A204.1 (cell line): ENCODE measurements at regions not wholly inside any gene's neighbourhood (a gene's known extent, or its start where the extent isn't known, plus 50 kb on each side); places are given as distances from the start of the nearest gene placed in this dataset.

ENCODE experiments used
- FAIRE-seq: peaks from 2 replicates; lab custom pipeline; 2012; peaks lifted over from hg19 to GRCh38; lab: Jason Lieb, UNC

DNA sequence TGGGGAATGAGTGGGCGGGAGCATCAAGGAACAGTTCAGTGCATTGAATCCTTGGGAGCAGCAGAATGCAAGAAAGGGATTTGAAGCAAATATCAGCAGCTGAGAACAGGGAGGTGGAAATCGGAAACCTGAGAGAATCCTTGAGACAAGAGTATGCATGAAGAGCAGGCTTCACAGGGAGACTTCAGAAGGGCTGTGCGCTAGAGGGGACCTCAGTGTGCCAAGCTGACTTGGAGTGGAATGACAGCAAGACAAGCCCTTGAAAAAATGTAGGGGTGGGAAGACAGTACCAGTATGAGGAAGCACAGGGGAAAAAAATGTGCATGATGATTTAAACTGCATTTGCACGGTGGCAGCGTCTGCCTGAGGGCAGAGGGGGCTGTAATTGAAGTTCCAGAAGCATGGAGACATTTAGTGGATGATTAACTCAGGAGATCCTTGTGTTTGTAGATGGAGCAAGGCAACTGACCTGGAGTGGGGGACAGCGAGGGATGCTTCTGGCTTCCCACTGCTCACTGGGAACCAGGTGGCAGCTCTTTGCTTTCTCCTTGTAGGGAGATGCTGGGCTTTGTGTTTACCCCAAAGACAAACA, 204.9 kb upstream of the PLET1 start:
- no peak for FAIRE-seq

GRCh38 chr11:112467721-112468120, 207.1 kb upstream of the PLET1 start:
- no peak for FAIRE-seq

DNA sequence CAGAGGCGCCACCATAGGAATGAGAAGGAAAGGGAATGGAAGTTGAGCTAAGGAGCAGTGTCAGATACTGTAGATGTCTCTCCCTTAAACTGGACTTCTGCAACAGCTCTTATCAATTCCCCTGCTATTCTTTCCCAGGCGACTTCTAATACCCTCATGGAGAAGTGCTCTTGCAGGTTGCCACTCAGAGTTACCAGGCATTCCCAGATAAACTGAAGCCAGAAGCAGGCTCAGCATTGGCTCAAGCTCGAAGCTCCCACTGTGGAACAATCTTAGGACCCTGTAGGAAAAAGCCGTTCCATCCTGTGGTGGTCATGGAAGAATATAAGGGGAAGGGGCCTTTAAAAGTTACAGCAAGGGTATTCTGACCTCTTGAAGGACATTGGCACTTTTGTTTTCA, 208.7 kb upstream of the PLET1 start:
- no peak for FAIRE-seq

- FAIRE-seq = no peak
Observed at GRCh38 chr11:112470355-112470754, 209.7 kb upstream of the PLET1 start.

DNA sequence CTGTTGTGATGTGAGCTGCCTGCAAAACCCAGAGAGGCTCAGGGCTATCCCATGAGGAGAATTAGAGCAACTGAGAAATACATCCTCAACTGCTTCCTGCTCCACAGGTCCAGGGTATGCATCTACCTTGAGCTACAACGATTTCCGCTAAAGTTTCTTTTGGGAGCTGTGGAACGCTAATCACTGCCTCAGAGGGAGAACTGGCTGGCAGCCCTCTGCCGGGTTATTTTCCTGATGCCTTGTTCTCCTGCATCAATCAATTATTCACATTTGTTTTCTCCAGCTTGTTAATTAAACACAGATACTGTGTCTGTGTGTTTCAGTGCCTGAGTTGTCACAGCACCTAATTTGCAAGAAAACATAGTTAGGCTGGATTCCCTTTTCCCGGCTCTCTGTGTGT, 211.1 kb upstream of the PLET1 start:
- no peak for FAIRE-seq

- no peak for FAIRE-seq
Observed at GRCh38 chr11:112477152-112477551, 216.5 kb upstream of the PLET1 start.

DNA sequence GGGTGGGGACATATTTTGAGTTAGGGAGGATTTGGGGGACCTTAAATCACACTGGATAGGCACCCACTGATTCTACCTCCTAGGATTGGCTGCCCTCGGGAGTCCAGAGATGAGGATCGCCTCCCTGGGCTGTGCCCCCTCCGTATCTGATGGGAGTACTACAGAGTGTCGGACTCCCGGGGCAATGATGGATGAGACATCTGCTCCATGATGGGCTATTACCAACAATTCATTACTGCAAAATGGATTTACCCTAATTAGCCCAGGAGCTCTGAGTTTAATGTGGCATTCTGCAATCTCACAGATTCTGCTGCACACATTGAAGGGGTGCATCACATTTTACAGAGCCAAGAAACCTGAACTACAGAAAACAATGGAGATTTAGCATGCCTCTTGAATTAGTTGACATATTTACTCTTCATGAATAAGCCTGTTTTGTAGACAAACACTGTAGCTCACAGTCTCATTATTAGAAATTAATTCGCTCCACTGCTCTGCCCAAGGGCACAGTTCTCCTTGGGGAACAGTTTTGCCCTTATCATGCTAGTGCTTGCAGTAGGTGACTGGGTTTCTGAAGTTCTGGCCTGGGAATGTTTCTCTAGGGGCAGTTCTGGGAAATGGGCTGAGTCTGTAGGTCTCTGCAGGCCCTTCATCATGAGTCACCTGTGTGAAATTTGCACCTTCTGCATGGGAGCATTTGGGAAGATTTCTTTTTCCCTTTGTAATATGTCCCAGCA, 217.1 kb upstream of the PLET1 start:
- no peak for FAIRE-seq

DNA sequence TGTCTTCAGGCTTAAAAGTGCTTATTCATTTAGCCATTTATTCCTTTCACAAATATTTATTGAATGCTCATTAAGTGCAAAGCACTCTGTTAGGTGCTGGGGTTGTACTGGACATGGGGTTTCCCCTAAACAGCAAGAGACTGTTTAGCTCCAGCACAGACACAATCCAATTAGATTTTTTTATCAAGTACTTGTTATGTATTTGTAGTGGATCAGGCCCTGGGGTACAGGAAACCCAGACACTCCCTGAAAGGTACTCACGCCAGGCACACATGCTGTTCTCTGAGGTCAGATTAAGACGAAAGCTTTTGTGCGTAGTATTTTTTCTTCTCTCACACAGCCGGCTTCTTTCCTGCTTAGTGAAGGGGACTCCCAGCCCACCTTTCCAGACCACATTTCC, 218.1 kb upstream of the PLET1 start:
- FAIRE-seq = no peak

GRCh38 chr11:112481431-112481830, 220.8 kb upstream of the PLET1 start:
- no peak for FAIRE-seq

GRCh38 chr11:112481893-112482292, 221.2 kb upstream of the PLET1 start:
- no peak for FAIRE-seq

- FAIRE-seq = no peak
Observed at GRCh38 chr11:112485280-112485679, 224.6 kb upstream of the PLET1 start.

GRCh38 chr11:112497826-112498225, 237.2 kb upstream of the PLET1 start:
- FAIRE-seq = no peak

DNA sequence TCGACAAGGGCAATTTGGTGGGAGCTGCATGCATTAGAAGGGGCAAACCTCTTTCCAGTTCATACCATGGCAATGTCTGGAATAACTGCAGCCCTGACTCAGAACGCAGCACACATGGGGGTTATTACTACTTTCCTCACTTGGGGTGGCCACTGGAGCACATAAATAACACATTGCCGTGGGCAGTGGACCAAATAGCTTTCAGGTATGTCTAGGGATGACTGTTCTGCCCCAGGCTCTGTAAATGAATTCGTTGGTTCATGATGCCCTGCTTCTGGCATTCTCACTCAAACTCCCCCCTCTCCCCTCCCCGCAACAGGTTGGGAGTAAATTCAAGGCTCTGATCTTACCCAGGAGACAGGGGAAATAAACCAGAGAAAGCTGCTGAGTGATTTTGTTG, 238.0 kb upstream of the PLET1 start:
- no peak for FAIRE-seq

- FAIRE-seq = no peak
Observed at GRCh38 chr11:112499153-112499880, 238.7 kb upstream of the PLET1 start.

DNA sequence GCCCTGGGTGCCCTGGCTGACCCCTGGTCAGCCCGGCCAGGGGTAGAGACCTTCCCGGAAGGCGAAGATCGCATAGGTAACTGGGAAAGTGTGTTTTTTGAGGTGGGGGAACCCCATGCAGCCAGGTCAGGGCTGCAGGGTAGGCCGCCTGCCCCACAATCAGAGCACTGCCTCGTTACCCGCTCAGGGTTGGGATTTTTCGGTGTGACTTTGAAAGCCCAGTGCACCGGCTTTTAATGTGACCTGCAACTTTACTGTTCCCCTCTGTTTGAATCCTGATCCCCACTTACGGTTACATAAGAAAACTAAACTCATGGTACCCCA, 239.2 kb upstream of the PLET1 start:
- FAIRE-seq = no peak

DNA sequence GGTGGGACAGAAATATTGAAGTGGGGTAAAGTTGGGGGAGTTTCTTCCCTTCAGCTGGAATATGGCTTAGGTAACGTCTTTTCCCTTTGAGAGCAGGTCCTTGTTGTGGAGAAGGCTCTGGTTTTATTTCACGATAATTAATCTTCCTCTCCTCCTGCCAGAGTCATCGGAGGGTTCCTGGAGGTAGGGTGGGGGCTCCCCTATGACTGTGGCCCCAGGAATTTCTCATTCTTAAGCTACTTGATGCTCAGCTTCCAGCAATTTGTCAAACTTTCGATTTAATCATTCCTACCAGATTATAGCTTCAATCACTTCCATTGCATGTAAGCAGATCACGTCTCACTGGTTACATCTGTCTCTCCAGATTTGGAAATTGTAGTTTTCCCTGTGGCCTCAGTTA, 242.8 kb upstream of the PLET1 start:
- FAIRE-seq = no peak

DNA sequence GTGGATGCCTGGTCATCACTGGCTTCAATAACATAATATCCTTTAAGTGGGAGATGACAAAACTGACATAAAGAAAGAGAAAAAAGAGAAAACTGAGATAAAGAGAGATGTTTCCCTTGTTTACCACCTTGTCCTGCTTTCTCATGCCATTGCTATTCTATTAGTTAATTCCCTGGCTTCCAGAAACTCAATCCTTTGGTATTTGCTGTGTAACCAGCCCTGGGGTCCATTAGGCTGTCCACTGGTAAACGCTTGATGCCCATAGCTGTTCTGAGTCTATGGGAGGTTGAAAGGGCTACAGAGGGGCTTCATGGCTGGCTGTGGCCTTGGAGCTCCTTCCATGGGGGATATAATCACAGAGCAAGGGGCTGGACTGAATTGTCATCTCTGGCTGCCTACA, 243.4 kb upstream of the PLET1 start:
- FAIRE-seq = no peak

DNA sequence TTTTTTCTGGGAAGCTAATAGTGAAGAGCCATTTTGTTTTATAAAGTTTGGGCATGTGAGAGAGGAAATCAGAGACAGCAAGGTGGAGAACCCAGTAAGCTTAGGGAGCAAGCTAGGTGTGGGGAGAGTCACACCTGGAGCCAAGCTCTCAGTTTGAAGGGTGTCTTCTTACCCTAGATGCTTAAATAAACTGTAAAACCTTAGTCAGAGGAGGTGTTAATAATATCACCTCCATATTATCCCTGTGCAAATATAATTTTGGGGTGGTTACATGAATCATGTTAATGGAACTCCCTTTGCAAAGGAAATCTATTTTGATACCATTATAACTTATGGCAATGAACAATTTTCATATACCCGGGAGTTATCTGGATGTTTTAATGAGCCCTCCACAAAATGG, 246.2 kb upstream of the PLET1 start:
- no peak for FAIRE-seq

DNA sequence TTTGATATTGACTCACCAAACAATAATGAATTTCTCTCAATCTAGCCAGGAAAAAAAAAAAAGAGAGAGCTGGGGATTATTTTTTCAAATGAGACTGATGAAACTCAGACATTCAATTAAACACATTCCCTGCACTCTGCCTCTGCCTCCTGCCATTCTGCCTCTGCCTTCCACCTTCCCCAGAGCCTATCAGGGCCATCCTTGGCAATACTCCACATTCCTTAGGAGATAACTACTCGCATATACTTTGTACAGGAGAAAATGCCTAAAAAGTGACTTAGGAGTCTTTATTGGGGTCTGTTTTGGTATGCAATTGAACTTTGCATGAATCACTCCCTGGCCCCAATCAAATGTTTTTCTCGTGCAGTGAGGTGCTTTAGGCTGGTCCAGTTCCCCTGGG, 246.6 kb upstream of the PLET1 start:
- FAIRE-seq = no peak

DNA sequence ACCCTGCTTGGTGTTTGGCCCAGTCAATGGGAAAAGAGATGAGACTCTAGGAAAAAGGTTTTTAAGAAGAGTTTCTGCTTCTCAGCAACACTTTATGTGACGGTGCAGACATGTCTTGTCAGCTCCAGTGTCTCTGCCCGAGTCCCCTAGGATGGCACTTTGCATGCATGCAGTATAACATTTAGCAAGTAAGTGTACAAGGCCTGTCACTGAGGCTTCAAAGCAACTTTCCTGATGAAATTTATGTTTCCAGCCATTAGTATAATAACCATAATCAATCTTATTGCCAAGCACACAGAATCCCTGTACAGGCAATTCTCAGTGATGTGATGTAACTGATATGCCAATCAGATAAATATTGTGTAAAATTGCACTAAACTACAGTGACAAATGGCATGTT, 248.1 kb upstream of the PLET1 start:
- FAIRE-seq = no peak

DNA sequence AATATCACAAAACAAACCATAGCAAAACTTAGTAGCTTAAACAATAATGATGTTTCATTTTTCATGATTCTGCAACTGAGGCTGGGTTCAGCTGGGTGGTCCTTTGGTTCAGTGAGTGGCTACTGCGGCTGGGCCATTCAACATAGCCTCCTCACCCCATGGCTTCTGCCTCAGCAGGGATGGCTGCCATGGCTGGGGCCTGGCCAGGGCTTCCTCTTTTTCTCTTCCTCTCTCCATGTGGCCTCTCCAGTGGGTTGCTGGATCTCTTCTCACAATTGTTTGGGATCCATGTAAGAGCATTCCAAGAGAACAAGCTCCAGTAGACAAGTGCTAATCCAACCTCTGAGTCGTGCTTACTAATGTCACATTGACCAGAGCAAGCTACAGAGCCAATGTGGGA, 248.6 kb upstream of the PLET1 start:
- FAIRE-seq = no peak

DNA sequence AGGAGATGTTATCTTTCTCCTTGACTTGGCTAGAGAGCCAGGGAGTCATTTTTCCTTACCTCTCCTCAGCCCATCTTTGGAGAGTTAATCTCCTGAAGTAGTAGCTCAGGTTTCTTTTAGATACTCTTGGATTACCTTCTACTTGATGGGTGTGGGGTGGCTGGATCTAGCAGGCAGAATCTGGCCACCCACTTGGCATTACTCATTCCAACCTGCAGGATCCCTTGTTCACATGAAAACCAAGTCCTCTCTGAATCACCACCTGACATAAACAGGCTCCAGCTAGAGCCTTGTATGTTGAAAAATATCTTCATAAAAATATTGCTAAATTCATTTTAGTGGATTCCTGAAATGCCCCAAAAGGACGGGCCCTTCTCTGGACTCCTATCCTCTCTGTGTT, 250.6 kb upstream of the PLET1 start:
- FAIRE-seq = no peak

- no peak for FAIRE-seq
Observed at GRCh38 chr11:112511911-112512310, 251.3 kb upstream of the PLET1 start.

GRCh38 chr11:112513417-112513816, 252.8 kb upstream of the PLET1 start:
- FAIRE-seq = no peak
